Lung (tissue), 11 donors: ENCODE measurements at regions not wholly inside any gene's neighbourhood (a gene's known extent, or its start where the extent isn't known, plus 50 kb on each side); places are given as distances from the start of the nearest gene placed in this dataset.

Experiments
- ATAC-seq: fragments of 200-7000 bp; cut with Tn5 transposase; one replicate; pipeline ENCODE4 v1.9.1; 2020; ENCODE audit warnings: moderate number of reproducible peaks; ENCODE audit not compliant: insufficient read depth, low FRiP score
- DNase-seq, 3 donors: peaks; one replicate each; pipeline ENCODE4 v3.0.0-alpha.2; 2013 to 2017
- H3K27ac ChIP-seq, 2 donors: one replicate each; pipeline ENCODE4 v1.5.1; 2013; ENCODE audit warnings: mild to moderate bottlenecking in 2 of 2, moderate library complexity in 2 of 2, control low read depth in 1 of 2, inconsistent platforms in 1 of 2, low read depth in 1 of 2, low read length in 1 of 2
- H3K27me3 ChIP-seq, 3 donors: one replicate each; pipeline ENCODE4 v1.5.1; 2013; ENCODE audit warnings: low read length in 2 of 3; ENCODE audit not compliant: control insufficient read depth in 3 of 3, insufficient read depth in 3 of 3
- H3K36me3 ChIP-seq, 4 donors: one replicate each; pipeline ENCODE4 v1.5.1; 2013; ENCODE audit warnings: low read length in 4 of 4, mild to moderate bottlenecking in 1 of 4, moderate library complexity in 1 of 4; ENCODE audit not compliant: control insufficient read depth in 4 of 4, insufficient read depth in 4 of 4
- H3K4me1 ChIP-seq, 5 donors: one replicate each; pipeline ENCODE4 v1.5.1; 2013; ENCODE audit warnings: low read length in 5 of 5, mild to moderate bottlenecking in 2 of 5, moderate library complexity in 1 of 5; ENCODE audit not compliant: control insufficient read depth in 5 of 5, insufficient read depth in 5 of 5
- H3K4me3 ChIP-seq: one replicate; pipeline ENCODE4 v1.5.1; 2013; ENCODE audit warnings: mild to moderate bottlenecking, control low read depth, moderate library complexity
- H3K9ac ChIP-seq, 2 donors: one replicate each; pipeline ENCODE4 v1.5.1; 2013; ENCODE audit warnings: low read length in 2 of 2, control low read depth in 1 of 2; ENCODE audit not compliant: insufficient read depth in 1 of 2
- H3K9me3 ChIP-seq, 4 donors: one replicate each; pipeline ENCODE4 v1.5.1; 2013; ENCODE audit warnings: low read length in 3 of 4, mild to moderate bottlenecking in 1 of 4, moderate library complexity in 1 of 4; ENCODE audit not compliant: control insufficient read depth in 4 of 4, insufficient read depth in 3 of 4
- CTCF ChIP-seq: IDR thresholded peaks from 2 replicates; pipeline ENCODE4 v1.5.1; 2012; ENCODE audit warnings: mild to moderate bottlenecking; ENCODE audit errors: control extremely low read depth, extremely low read depth
- WGBS, 2 donors: extraction: QIAGEN DNeasy Blood & Tissue Kit; methylation state at CpG; one replicate each; pipeline ENCODE4 v1.1.7; 2013; 5-methylcytosine and 5-hydroxymethylcytosine counted together
- donor health status: control.
- donor health status: control.
- donor health status: Bipolar disorder and iron deficiency.
- donor health status: healthy.
- donor health status: DM: yes; HTN: yes; CAD: no.

GRCh38 chr17:34699181-34699580 is 119.8 kb downstream of the TMEM132E start:
- ATAC-seq, result no peak

DNA sequence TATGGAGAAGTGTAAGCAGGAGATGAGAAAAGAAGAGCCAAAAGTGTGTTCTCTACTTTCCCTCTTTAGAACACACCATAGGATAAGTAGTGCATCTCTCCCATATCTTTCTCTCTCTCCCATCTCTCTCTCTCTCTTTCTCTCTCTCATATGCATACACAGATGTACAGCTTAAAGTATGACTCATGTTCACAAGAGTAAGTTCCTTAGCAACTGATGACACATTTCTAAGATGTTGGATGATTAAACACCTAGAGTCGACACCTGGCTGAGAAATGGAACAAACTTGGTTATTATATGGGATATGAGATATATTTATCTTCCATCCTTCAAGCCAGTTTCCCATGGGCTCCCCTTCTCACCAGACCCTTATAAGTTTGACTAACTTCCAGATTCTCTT is 113.5 kb downstream of the TMEM132E start:
- H3K27me3 ChIP-seq, result peaks cover 0 to 5% (median 0%) of the 10 kb centered on the region in 3 donors
- no peak overlapping the region for H3K27ac ChIP-seq
- no peaks in the 10 kb centered on the region for H3K4me1 ChIP-seq
- H3K9me3 ChIP-seq, result peaks cover 0 to 4% (median 0%) of the 10 kb centered on the region in 4 donors
- H3K36me3 ChIP-seq, result no peaks in the 10 kb centered on the region
- H3K4me3 ChIP-seq, result no peak overlapping the region
- ATAC-seq (no peak), DNase-seq (no peak)
- WGBS, 2 donors, result 58 to 76% methylated on average over 1 of the region's 1 CpG
- no peak overlapping the region for H3K9ac ChIP-seq
- TF ChIP-seq CTCF, result no peak

More at GRCh38 chr17:34699181-34699580, 119.8 kb downstream of the TMEM132E start:
- Histone ChIP-seq H3K27me3 (peaks cover 0 to 7% (median 0%) of the 10 kb centered on the region in 3 donors), H3K36me3 (no peaks in the 10 kb centered on the region), H3K9me3 (peaks cover 0 to 2% (median 0%) of the 10 kb centered on the region in 4 donors), H3K27ac (no peak overlapping the region), H3K9ac (no peak overlapping the region), H3K4me1 (no peaks in the 10 kb centered on the region), H3K4me3 (no peak overlapping the region)
- TF ChIP-seq CTCF, result no peak
- DNase-seq, result no peak
- 48 to 77% methylated on average over 4 of the region's 4 CpGs for WGBS, 2 donors
